ENCODE measurements at regions not wholly inside any gene's neighbourhood (a gene's known extent, or its start where the extent isn't known, plus 50 kb on each side); places are given as distances from the start of the nearest gene placed in this dataset.
"Not testable (repeated sequence)": the region's sequence is repeated elsewhere in the genome, so short reads cannot be mapped to it uniquely, and the experiment has no call there.

- no peak for FAIRE-seq
Measured at GRCh38 chr2:145802133-145802532, 1282.2 kb upstream of the ZEB2 start.

- FAIRE-seq: no peak
Measured at GRCh38 chr2:145801210-145801609, 1281.3 kb upstream of the ZEB2 start.

GRCh38 chr2:145800151-145801091 lies 1280.5 kb upstream of the ZEB2 start:
- no peak for FAIRE-seq

- FAIRE-seq: no peak
Measured at GRCh38 chr2:145799595-145800108, 1279.7 kb upstream of the ZEB2 start.

- no peak for FAIRE-seq
Measured at GRCh38 chr2:145798419-145798818, 1278.5 kb upstream of the ZEB2 start.

GRCh38 chr2:145797692-145798091 lies 1277.8 kb upstream of the ZEB2 start:
- no peak for FAIRE-seq

- FAIRE-seq: no peak
Measured at GRCh38 chr2:145792745-145793144, 1272.8 kb upstream of the ZEB2 start.

GRCh38 chr2:145789636-145790035 lies 1269.7 kb upstream of the ZEB2 start:
- no peak for FAIRE-seq

GRCh38 chr2:145787597-145788361 lies 1267.9 kb upstream of the ZEB2 start:
- FAIRE-seq: not testable (repeated sequence)

GRCh38 chr2:145782607-145783006 lies 1262.7 kb upstream of the ZEB2 start:
- not testable (repeated sequence) for FAIRE-seq

- FAIRE-seq: no peak
Measured at GRCh38 chr2:145777914-145778313, 1258.0 kb upstream of the ZEB2 start.

GRCh38 chr2:145777297-145777696 lies 1257.4 kb upstream of the ZEB2 start:
- no peak for FAIRE-seq

GRCh38 chr2:145775591-145775990 lies 1255.7 kb upstream of the ZEB2 start:
- FAIRE-seq: no peak

GRCh38 chr2:145771525-145771924 lies 1251.6 kb upstream of the ZEB2 start:
- no peak for FAIRE-seq

- no peak for FAIRE-seq
Measured at GRCh38 chr2:145769011-145769716, 1249.2 kb upstream of the ZEB2 start.

- FAIRE-seq: no peak
Measured at GRCh38 chr2:145765874-145766273, 1246.0 kb upstream of the ZEB2 start.

GRCh38 chr2:145764631-145765030 lies 1244.7 kb upstream of the ZEB2 start:
- FAIRE-seq: no peak

- no peak for FAIRE-seq
Measured at GRCh38 chr2:145760781-145761649, 1241.1 kb upstream of the ZEB2 start.

- no peak for FAIRE-seq
Measured at GRCh38 chr2:145759228-145759915, 1239.5 kb upstream of the ZEB2 start.

GRCh38 chr2:145757503-145758246 lies 1237.8 kb upstream of the ZEB2 start:
- no peak for FAIRE-seq

Data from colon (tissue), 2 donors.